A549 (cell line): ENCODE measurements at regions not wholly inside any gene's neighbourhood (a gene's known extent, or its start where the extent isn't known, plus 50 kb on each side); places are given as distances from the start of the nearest gene placed in this dataset.

Experiments used
- ATAC-seq, 2 experiments: fragments of 200-7000 bp in 1 of 2; fragments of >200 bp in 1 of 2; cut with Nextera tagmentation in 1 of 2; cut with Tn5 transposase in 1 of 2; 3 replicates each; pipeline versions ENCODE4 v1.8.0 to v1.9.1; 2018 to 2020; ENCODE audit warnings: mild to moderate bottlenecking in 1 of 2, moderate library complexity in 1 of 2
- CTCF ChIA-PET: fragments of 300-600 bp; sonication (Branson Sonifier 250); formaldehyde crosslinking; extraction: SDS; loops from one replicate; lab custom pipeline; 2021; ENCODE audit warnings: antibody characterized with exemption, inconsistent platforms; lab: Yijun Ruan, JAX
- POLR2A ChIA-PET: fragments of 350-600 bp; formaldehyde crosslinking; extraction: SDS; loops from one replicate; lab custom pipeline; 2021; ENCODE audit warnings: antibody characterized with exemption, inconsistent platforms; lab: Yijun Ruan, JAX
- DNase-seq, 2 experiments: peaks; one replicate each; pipeline versions ENCODE4 v3.0.0 to v3.0.0-alpha.2; 2011 to 2016; ENCODE audit warnings: low read depth in 1 of 2, low spot score in 1 of 2
- FAIRE-seq: peaks from 2 replicates; lab custom pipeline; 2011; peaks lifted over from hg19 to GRCh38; lab: Jason Lieb, UNC
- H3K27ac ChIP-seq, 2 experiments: fragments of >200 bp; sonication (Bioruptor Twin); formaldehyde crosslinking; 3 replicates each; pipeline ENCODE4 v1.5.1; 2016 to 2017
- H3K4me1 ChIP-seq: fragments of >200 bp; sonication (Bioruptor Twin); formaldehyde crosslinking; 3 replicates; pipeline ENCODE4 v1.6.1; 2016
- H3K4me2 ChIP-seq: fragments of >200 bp; sonication (Bioruptor Twin); formaldehyde crosslinking; 3 replicates; pipeline ENCODE4 v1.6.1; 2016
- H3K4me3 ChIP-seq: fragments of >200 bp; sonication (Bioruptor Twin); formaldehyde crosslinking; 3 replicates; pipeline ENCODE4 v1.5.1; 2016
- H3K9me3 ChIP-seq: fragments of >200 bp; sonication (Bioruptor Twin); formaldehyde crosslinking; 3 replicates; pipeline ENCODE4 v1.6.1; 2016
- BHLHE40 ChIP-seq: IDR thresholded peaks from 2 replicates; pipeline ENCODE4 v1.6.1; 2012; ENCODE audit warnings: low read depth, low read length, inconsistent platforms
- CHD2 ChIP-seq: fragments of 150-350 bp; IDR thresholded peaks from 2 replicates; pipeline ENCODE4 v1.6.1; 2014; ENCODE audit warnings: low read length; ENCODE audit not compliant: partially characterized antibody
- CHD4 ChIP-seq: fragments of 200-600 bp; sonication (generic); IDR thresholded peaks from 2 replicates; pipeline ENCODE4 v1.6.1; 2016; ENCODE audit warnings: antibody characterized with exemption, mild to moderate bottlenecking, borderline replicate concordance
- ESRRA ChIP-seq: fragments of 150-350 bp; IDR thresholded peaks from 2 replicates; pipeline ENCODE4 v1.6.1; 2014; ENCODE audit warnings: mild to moderate bottlenecking, low read length, borderline replicate concordance
- HDAC2 ChIP-seq: fragments of 200-600 bp; sonication (generic); IDR thresholded peaks from 2 replicates; pipeline ENCODE4 v1.6.1; 2016
- HEYL ChIP-seq: fragments of 250-450 bp; sonication (Bioruptor Pico); IDR thresholded peaks from 2 replicates; pipeline ENCODE4 v1.8.0; 2021; ENCODE audit warnings: mild to moderate bottlenecking, moderate library complexity
- HOXB5 ChIP-seq: fragments of 250-450 bp; sonication (Bioruptor Pico); IDR thresholded peaks from 2 replicates; pipeline ENCODE4 v1.5.0; 2020; ENCODE audit warnings: mild to moderate bottlenecking, moderate library complexity
- JUNB ChIP-seq: fragments of >200 bp; sonication (Bioruptor Twin); formaldehyde crosslinking; IDR thresholded peaks from 2 replicates; pipeline ENCODE4 v1.6.1; 2016
- KDM5A ChIP-seq: fragments of 200-600 bp; sonication (generic); IDR thresholded peaks from 2 replicates; pipeline ENCODE4 v1.6.1; 2016; ENCODE audit warnings: antibody characterized with exemption, mild to moderate bottlenecking
- MYC ChIP-seq: IDR thresholded peaks from 2 replicates; pipeline ENCODE4 v1.6.1; 2012; ENCODE audit warnings: mild to moderate bottlenecking, inconsistent platforms, low read length, improper control_type of control experiment, borderline replicate concordance
- NPAS2 ChIP-seq: fragments of 250-450 bp; sonication (Bioruptor Pico); IDR thresholded peaks from 2 replicates; pipeline ENCODE4 v1.8.0; 2022; ENCODE audit warnings: mild to moderate bottlenecking, moderate library complexity, borderline replicate concordance
- POLR2AphosphoS2 ChIP-seq: conservative IDR thresholded peaks from 2 replicates; pipeline ENCODE4 v1.6.1; 2012; ENCODE audit warnings: low read length, improper control_type of control experiment, inconsistent platforms
- RAD21 ChIP-seq, 2 experiments: fragments of >200 bp in 1 of 2; sonication (Bioruptor Twin) in 1 of 2; formaldehyde crosslinking in 1 of 2; IDR thresholded peaks in 1 of 2; conservative IDR thresholded peaks in 1 of 2; 2 replicates in 1 of 2; 3 replicates in 1 of 2; pipeline ENCODE4 v1.6.1; 2012 to 2018; ENCODE audit warnings: inconsistent platforms in 1 of 2
- RARB ChIP-seq: fragments of 250-450 bp; sonication (Bioruptor Pico); IDR thresholded peaks from 2 replicates; pipeline ENCODE4 v1.8.0; 2021; ENCODE audit warnings: mild to moderate bottlenecking, moderate library complexity
- RFX5 ChIP-seq: fragments of 450-650 bp; IDR thresholded peaks from 2 replicates; pipeline ENCODE4 v1.7.1; 2014; ENCODE audit warnings: antibody characterized with exemption, mild to moderate bottlenecking, moderate library complexity
- RNF2 ChIP-seq: fragments of 200-600 bp; sonication (generic); IDR thresholded peaks from 2 replicates; pipeline ENCODE4 v1.6.1; 2016; ENCODE audit warnings: low read depth, mild to moderate bottlenecking, antibody characterized with exemption, moderate library complexity, borderline replicate concordance
- SMC3 ChIP-seq: fragments of >200 bp; sonication (Bioruptor Twin); formaldehyde crosslinking; IDR thresholded peaks from 3 replicates; pipeline ENCODE4 v1.6.1; 2018; ENCODE audit warnings: inconsistent platforms
- ZC3H11A ChIP-seq: fragments of 450-650 bp; IDR thresholded peaks from 2 replicates; pipeline ENCODE4 v1.6.1; 2014; ENCODE audit warnings: antibody characterized with exemption, mild to moderate bottlenecking
- ZNF302 ChIP-seq: fragments of 250-450 bp; sonication (Bioruptor Pico); IDR thresholded peaks from 2 replicates; pipeline ENCODE4 v1.9.0; 2021; ENCODE audit warnings: inconsistent platforms, mild to moderate bottlenecking, moderate library complexity
- WGBS: methylation state at CpG from one replicate; pipeline ENCODE4 v1.1.6; 2017; ENCODE audit errors: missing lambda C conversion rate; 5-methylcytosine and 5-hydroxymethylcytosine counted together
- TF ChIP-seq, protein P1 (sequence below): fragments of 200-600 bp; sonication (generic); IDR thresholded peaks from 2 replicates; pipeline ENCODE4 v1.6.1; 2016; ENCODE audit warnings: antibody characterized with exemption, mild to moderate bottlenecking, moderate library complexity
- TF ChIP-seq, protein P2 (sequence below): fragments of 250-450 bp; sonication (Bioruptor Pico); IDR thresholded peaks from 2 replicates; pipeline ENCODE4 v1.5.0; 2020; ENCODE audit warnings: low read depth, mild to moderate bottlenecking, moderate library complexity
- TF ChIP-seq, protein P3 (sequence below): fragments of 250-450 bp; sonication (Bioruptor Pico); IDR thresholded peaks from 2 replicates; pipeline ENCODE4 v1.5.0; 2021; ENCODE audit warnings: mild to moderate bottlenecking, moderate library complexity, borderline replicate concordance
- TF ChIP-seq, protein P4 (sequence below): fragments of >200 bp; sonication (Bioruptor Twin); formaldehyde crosslinking; IDR thresholded peaks from 2 replicates; pipeline ENCODE4 v1.6.1; 2016
- TF ChIP-seq, protein P5 (sequence below): IDR thresholded peaks from 2 replicates; pipeline ENCODE4 v1.6.1; 2012
- TF ChIP-seq, protein P6 (sequence below): fragments of 150-350 bp; IDR thresholded peaks from 2 replicates; pipeline ENCODE4 v1.6.1; 2014; ENCODE audit warnings: low read depth, mild to moderate bottlenecking, low read length
- TF ChIP-seq, protein P7 (sequence below): IDR thresholded peaks from 2 replicates; pipeline ENCODE4 v1.6.1; 2012

DNA sequence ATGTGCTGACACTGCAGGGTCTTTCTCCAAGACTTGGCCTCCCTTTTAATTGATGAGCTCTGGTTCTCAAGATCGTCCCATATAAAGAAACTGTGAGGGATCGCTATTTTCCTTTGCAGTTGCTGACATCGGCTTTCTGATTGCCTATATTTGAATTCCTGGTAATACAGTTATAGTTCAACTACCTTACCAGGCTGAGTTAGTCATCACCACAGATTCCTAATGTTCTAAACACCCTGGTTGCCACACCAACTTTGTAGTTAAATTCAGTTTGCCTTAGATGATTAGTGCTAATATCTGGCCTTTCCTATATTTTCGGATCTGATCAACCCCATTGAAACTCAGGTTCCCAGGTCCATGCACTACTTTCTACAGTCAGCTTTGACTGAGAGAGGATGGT lies 125.0 kb downstream of the GMNC start:
- FAIRE-seq (no peak), DNase-seq (no peak), ATAC-seq (no peak)
- Histone ChIP-seq H3K27ac (no peak overlapping the region), H3K4me3 (no peak overlapping the region), H3K4me1 (no peaks in the 10 kb centered on the region), H3K4me2 (no peak overlapping the region), H3K9me3 (no peaks in the 10 kb centered on the region)
- TF ChIP-seq HDAC2, result no peak
- POLR2A ChIA-PET, result no interaction called here
- CTCF ChIA-PET, result no interaction called here
- 69% methylated on average over 4 of the region's 4 CpGs for WGBS

DNA sequence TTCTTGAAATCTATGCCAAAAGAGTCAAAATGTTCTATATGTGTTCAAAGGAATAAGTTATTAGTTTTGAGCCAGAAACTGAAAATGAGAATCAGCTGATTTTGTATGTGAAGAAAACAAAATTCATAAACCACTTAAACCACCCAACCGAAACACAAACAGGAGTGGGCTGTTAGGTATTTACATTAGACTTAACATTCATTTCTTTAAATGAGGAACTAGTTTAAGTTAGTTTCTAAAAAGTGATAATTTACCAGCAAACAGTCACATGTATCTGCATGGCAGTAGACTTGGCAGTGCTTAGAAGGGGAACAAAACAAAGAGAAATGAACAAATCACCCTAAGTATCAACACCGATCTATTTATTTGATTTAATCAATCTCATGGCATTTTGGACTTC lies 128.0 kb downstream of the GMNC start:
- H3K4me3 ChIP-seq, result no peak overlapping the region
- DNase-seq (no peak), FAIRE-seq (no peak), ATAC-seq (no peak)
- H3K4me2 ChIP-seq, result no peak overlapping the region
- ChIA-PET POLR2A (no interaction called here), CTCF (no interaction called here)
- no peaks in the 10 kb centered on the region for H3K9me3 ChIP-seq
- WGBS, result 94% methylated on average over 2 of the region's 2 CpGs
- H3K4me1 ChIP-seq, result no peaks in the 10 kb centered on the region
- no peak overlapping the region for H3K27ac ChIP-seq
- TF ChIP-seq NPAS2 (CRISPR knock-in tag) (no peak), ESRRA (no peak), POLR2AphosphoS2 (no peak), RNF2 (no peak), CHD2 (no peak), CHD4 (no peak), ZNF302 (CRISPR knock-in tag) (no peak), RFX5 (no peak)
- TF ChIP-seq, protein P1, sequence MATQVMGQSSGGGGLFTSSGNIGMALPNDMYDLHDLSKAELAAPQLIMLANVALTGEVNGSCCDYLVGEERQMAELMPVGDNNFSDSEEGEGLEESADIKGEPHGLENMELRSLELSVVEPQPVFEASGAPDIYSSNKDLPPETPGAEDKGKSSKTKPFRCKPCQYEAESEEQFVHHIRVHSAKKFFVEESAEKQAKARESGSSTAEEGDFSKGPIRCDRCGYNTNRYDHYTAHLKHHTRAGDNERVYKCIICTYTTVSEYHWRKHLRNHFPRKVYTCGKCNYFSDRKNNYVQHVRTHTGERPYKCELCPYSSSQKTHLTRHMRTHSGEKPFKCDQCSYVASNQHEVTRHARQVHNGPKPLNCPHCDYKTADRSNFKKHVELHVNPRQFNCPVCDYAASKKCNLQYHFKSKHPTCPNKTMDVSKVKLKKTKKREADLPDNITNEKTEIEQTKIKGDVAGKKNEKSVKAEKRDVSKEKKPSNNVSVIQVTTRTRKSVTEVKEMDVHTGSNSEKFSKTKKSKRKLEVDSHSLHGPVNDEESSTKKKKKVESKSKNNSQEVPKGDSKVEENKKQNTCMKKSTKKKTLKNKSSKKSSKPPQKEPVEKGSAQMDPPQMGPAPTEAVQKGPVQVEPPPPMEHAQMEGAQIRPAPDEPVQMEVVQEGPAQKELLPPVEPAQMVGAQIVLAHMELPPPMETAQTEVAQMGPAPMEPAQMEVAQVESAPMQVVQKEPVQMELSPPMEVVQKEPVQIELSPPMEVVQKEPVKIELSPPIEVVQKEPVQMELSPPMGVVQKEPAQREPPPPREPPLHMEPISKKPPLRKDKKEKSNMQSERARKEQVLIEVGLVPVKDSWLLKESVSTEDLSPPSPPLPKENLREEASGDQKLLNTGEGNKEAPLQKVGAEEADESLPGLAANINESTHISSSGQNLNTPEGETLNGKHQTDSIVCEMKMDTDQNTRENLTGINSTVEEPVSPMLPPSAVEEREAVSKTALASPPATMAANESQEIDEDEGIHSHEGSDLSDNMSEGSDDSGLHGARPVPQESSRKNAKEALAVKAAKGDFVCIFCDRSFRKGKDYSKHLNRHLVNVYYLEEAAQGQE, result no peak
- TF ChIP-seq, protein P2, sequence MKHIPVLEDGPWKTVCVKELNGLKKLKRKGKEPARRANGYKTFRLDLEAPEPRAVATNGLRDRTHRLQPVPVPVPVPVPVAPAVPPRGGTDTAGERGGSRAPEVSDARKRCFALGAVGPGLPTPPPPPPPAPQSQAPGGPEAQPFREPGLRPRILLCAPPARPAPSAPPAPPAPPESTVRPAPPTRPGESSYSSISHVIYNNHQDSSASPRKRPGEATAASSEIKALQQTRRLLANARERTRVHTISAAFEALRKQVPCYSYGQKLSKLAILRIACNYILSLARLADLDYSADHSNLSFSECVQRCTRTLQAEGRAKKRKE (CRISPR knock-in tag), result no peak
- TF ChIP-seq, protein P3, sequence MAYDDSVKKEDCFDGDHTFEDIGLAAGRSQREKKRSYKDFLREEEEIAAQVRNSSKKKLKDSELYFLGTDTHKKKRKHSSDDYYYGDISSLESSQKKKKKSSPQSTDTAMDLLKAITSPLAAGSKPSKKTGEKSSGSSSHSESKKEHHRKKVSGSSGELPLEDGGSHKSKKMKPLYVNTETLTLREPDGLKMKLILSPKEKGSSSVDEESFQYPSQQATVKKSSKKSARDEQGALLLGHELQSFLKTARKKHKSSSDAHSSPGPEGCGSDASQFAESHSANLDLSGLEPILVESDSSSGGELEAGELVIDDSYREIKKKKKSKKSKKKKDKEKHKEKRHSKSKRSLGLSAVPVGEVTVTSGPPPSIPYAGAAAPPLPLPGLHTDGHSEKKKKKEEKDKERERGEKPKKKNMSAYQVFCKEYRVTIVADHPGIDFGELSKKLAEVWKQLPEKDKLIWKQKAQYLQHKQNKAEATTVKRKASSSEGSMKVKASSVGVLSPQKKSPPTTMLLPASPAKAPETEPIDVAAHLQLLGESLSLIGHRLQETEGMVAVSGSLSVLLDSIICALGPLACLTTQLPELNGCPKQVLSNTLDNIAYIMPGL, result no peak

DNA sequence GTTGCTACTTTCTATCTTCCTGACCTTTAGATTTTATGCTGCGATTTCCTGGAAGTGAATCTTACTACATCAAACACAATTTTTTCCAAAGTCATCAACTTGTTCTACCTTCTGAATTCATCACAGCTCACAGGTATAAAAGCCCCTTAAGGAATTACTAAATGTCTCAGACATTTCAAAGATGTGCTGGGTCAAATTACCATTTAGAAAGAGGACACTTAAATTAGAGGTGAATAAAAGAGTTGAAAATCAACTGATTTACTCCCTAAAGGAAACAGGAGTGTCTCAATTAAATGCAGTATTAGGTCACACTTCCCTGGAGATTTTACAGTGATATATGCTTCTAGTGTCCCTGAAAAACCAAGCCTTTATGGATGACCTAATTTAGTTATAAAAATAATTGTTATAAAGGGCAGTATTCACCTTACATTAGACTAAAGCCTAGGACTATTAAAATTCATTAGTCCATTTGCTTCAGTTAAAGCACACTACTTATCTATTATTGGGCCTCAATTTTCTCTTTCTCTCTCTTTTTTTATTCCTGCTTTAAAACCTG lies 128.8 kb downstream of the GMNC start:
- ChIA-PET POLR2A (no interaction called here), CTCF (no interaction called here)
- H3K4me3 ChIP-seq, result no peak overlapping the region
- WGBS, result 79% methylated on average over 1 of the region's 1 CpG
- no peak overlapping the region for H3K4me2 ChIP-seq
- no peaks in the 10 kb centered on the region for H3K9me3 ChIP-seq
- FAIRE-seq (no peak), ATAC-seq (no peak), DNase-seq (no peak)
- H3K27ac ChIP-seq, result no peak overlapping the region
- H3K4me1 ChIP-seq, result peaks cover 2% of the 10 kb centered on the region; the same call in 2 of the 3 replicates
- no peak for TF ChIP-seq POLR2AphosphoS2
- TF ChIP-seq HOXB5, result no peak
- TF ChIP-seq, protein P4, sequence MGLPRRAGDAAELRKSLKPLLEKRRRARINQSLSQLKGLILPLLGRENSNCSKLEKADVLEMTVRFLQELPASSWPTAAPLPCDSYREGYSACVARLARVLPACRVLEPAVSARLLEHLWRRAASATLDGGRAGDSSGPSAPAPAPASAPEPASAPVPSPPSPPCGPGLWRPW, result no peak
- no peak for TF ChIP-seq RARB (CRISPR knock-in tag)
- TF ChIP-seq RAD21 (conservative IDR thresholded peaks at IDR 0.05 in 1 of 2, IDR thresholded peaks at IDR 0.05 in 1 of 2), result no peak
- no peak for TF ChIP-seq BHLHE40
- TF ChIP-seq SMC3, result no peak
- no peak for TF ChIP-seq HEYL
- TF ChIP-seq, protein P5, sequence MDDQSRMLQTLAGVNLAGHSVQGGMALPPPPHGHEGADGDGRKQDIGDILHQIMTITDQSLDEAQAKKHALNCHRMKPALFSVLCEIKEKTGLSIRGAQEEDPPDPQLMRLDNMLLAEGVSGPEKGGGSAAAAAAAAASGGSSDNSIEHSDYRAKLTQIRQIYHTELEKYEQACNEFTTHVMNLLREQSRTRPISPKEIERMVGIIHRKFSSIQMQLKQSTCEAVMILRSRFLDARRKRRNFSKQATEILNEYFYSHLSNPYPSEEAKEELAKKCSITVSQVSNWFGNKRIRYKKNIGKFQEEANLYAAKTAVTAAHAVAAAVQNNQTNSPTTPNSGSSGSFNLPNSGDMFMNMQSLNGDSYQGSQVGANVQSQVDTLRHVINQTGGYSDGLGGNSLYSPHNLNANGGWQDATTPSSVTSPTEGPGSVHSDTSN, result no peak
- no peak for TF ChIP-seq ZC3H11A
- no peak for TF ChIP-seq CHD2
- TF ChIP-seq, protein P6, sequence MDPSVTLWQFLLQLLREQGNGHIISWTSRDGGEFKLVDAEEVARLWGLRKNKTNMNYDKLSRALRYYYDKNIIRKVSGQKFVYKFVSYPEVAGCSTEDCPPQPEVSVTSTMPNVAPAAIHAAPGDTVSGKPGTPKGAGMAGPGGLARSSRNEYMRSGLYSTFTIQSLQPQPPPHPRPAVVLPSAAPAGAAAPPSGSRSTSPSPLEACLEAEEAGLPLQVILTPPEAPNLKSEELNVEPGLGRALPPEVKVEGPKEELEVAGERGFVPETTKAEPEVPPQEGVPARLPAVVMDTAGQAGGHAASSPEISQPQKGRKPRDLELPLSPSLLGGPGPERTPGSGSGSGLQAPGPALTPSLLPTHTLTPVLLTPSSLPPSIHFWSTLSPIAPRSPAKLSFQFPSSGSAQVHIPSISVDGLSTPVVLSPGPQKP, result no peak
- TF ChIP-seq, protein P7, sequence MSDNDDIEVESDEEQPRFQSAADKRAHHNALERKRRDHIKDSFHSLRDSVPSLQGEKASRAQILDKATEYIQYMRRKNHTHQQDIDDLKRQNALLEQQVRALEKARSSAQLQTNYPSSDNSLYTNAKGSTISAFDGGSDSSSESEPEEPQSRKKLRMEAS, result no peak
- TF ChIP-seq MYC, result no peak
- no peak for TF ChIP-seq RNF2
- no peak for TF ChIP-seq JUNB
- no peak for TF ChIP-seq KDM5A
